GM23248 (cell line): ENCODE measurements at regions not wholly inside any gene's neighbourhood (a gene's known extent, or its start where the extent isn't known, plus 50 kb on each side); places are given as distances from the start of the nearest gene placed in this dataset.

Experiments
- EZH2 ChIP-seq: fragments of 200-600 bp; sonication (generic); IDR thresholded peaks from 2 replicates; pipeline ENCODE4 v1.6.1; 2018; ENCODE audit warnings: antibody characterized with exemption, mild to moderate bottlenecking; ENCODE audit not compliant: insufficient read depth, poor library complexity, severe bottlenecking
- EZH2phosphoT487 ChIP-seq: fragments of 200-600 bp; sonication (generic); IDR thresholded peaks from 2 replicates; pipeline ENCODE4 v1.6.1; 2018; ENCODE audit warnings: antibody characterized with exemption, moderate library complexity, mild to moderate bottlenecking, low read depth; ENCODE audit not compliant: insufficient read depth

DNA sequence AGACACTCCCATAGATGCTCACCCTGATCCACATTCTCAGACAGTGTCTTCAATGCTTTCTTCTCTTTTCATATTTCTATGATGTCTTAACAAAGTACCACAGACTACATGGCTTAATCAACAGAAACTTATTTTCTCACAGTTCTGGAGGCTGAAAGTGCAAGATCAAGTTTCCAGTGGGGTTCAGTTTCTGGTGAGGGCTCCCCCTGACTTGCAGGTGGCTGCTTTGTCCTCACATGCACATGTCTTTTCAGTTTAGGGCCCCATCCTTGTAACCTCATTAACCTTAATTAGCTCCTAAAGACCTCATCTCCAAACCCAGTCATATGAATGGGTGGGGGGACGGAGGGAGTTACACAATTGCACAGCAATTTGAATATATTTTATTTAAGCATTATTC is 335.8 kb downstream of the AASDHPPT start:
- TF ChIP-seq EZH2 (no peak), EZH2phosphoT487 (no peak)
